ENCODE measurements at regions not wholly inside any gene's neighbourhood (a gene's known extent, or its start where the extent isn't known, plus 50 kb on each side); places are given as distances from the start of the nearest gene placed in this dataset.

GRCh38 chr2:153043385-153043784, 325.0 kb downstream of the ARL6IP6 start:
- no peaks in the 10 kb centered on the region for H3K9me3 ChIP-seq (ENCODE audit: insufficient read depth, low read length, severe bottlenecking)
- no peak overlapping the region for H2AFZ ChIP-seq (ENCODE audit: low read depth, low read length)
- H3K4me3 ChIP-seq (ENCODE audit: low read depth in 1 of 2, low read length in 2 of 2): no peak overlapping the region
- TF ChIP-seq EZH2 (IDR thresholded peaks at IDR 0.05; ENCODE audit: borderline replicate concordance, low read depth, low read length, severe bottlenecking) (no peak), CTCF (IDR thresholded peaks at IDR 0.05; ENCODE audit: borderline replicate concordance, extremely low read depth, low read length, poor library complexity, severe bottlenecking) (no peak)
- no peak for ATAC-seq (ENCODE audit: insufficient read depth, low read depth)
- no peaks in the 10 kb centered on the region for H3K27me3 ChIP-seq (ENCODE audit: insufficient read depth, low read length, poor library complexity)
- H4K20me1 ChIP-seq (ENCODE audit: insufficient read depth, low read length): no peaks in the 10 kb centered on the region
- no peaks in the 10 kb centered on the region for H3K79me2 ChIP-seq (ENCODE audit: insufficient read depth, low read length)
- DNase-seq: no peak
- H3K4me1 ChIP-seq (ENCODE audit: insufficient read depth, low read length): no peaks in the 10 kb centered on the region
- H3K4me2 ChIP-seq (ENCODE audit: insufficient read depth, low read length): no peak overlapping the region
- no peaks in the 10 kb centered on the region for H3K36me3 ChIP-seq (ENCODE audit: insufficient read depth, low read length)
- H3K27ac ChIP-seq (ENCODE audit: low read length): no peak overlapping the region
- H3K9ac ChIP-seq (ENCODE audit: low read depth, low read length): no peak overlapping the region

GRCh38 chr2:153028626-153029025, 310.2 kb downstream of the ARL6IP6 start:
- Histone ChIP-seq H2AFZ (ENCODE audit: low read depth, low read length) (no peak overlapping the region), H3K9me3 (ENCODE audit: insufficient read depth, low read length, severe bottlenecking) (no peaks in the 10 kb centered on the region), H3K9ac (ENCODE audit: low read depth, low read length) (no peak overlapping the region), H3K79me2 (ENCODE audit: insufficient read depth, low read length) (no peaks in the 10 kb centered on the region), H3K4me1 (ENCODE audit: insufficient read depth, low read length) (no peaks in the 10 kb centered on the region), H3K4me2 (ENCODE audit: insufficient read depth, low read length) (no peak overlapping the region), H3K27ac (ENCODE audit: low read length) (no peak overlapping the region), H4K20me1 (ENCODE audit: insufficient read depth, low read length) (no peaks in the 10 kb centered on the region), H3K36me3 (ENCODE audit: insufficient read depth, low read length) (no peaks in the 10 kb centered on the region), H3K27me3 (ENCODE audit: insufficient read depth, low read length, poor library complexity) (no peaks in the 10 kb centered on the region), H3K4me3 (ENCODE audit: low read depth in 1 of 2, low read length in 2 of 2) (no peak overlapping the region)
- no peak for DNase-seq
- no peak for ATAC-seq (ENCODE audit: insufficient read depth, low read depth)
- TF ChIP-seq EZH2 (IDR thresholded peaks at IDR 0.05; ENCODE audit: borderline replicate concordance, low read depth, low read length, severe bottlenecking): no peak
- no peak for TF ChIP-seq CTCF (IDR thresholded peaks at IDR 0.05; ENCODE audit: borderline replicate concordance, extremely low read depth, low read length, poor library complexity, severe bottlenecking)

- H3K9ac ChIP-seq (ENCODE audit: low read depth, low read length): no peak overlapping the region
- H3K4me3 ChIP-seq (ENCODE audit: low read depth in 1 of 2, low read length in 2 of 2): no peak overlapping the region
- no peaks in the 10 kb centered on the region for H3K9me3 ChIP-seq (ENCODE audit: insufficient read depth, low read length, severe bottlenecking)
- H3K4me1 ChIP-seq (ENCODE audit: insufficient read depth, low read length): no peaks in the 10 kb centered on the region
- no peaks in the 10 kb centered on the region for H4K20me1 ChIP-seq (ENCODE audit: insufficient read depth, low read length)
- no peaks in the 10 kb centered on the region for H3K79me2 ChIP-seq (ENCODE audit: insufficient read depth, low read length)
- H3K36me3 ChIP-seq (ENCODE audit: insufficient read depth, low read length): no peaks in the 10 kb centered on the region
- TF ChIP-seq CTCF (IDR thresholded peaks at IDR 0.05; ENCODE audit: borderline replicate concordance, extremely low read depth, low read length, poor library complexity, severe bottlenecking): no peak
- TF ChIP-seq EZH2 (IDR thresholded peaks at IDR 0.05; ENCODE audit: borderline replicate concordance, low read depth, low read length, severe bottlenecking): no peak
- no peak for DNase-seq
- no peak overlapping the region for H3K4me2 ChIP-seq (ENCODE audit: insufficient read depth, low read length)
- no peak overlapping the region for H3K27ac ChIP-seq (ENCODE audit: low read length)
- no peaks in the 10 kb centered on the region for H3K27me3 ChIP-seq (ENCODE audit: insufficient read depth, low read length, poor library complexity)
- ATAC-seq (ENCODE audit: insufficient read depth, low read depth): no peak
- no peak overlapping the region for H2AFZ ChIP-seq (ENCODE audit: low read depth, low read length)
These were observed 309.1 kb downstream of the ARL6IP6 start for GRCh38 chr2:153027533-153027932.

- Histone ChIP-seq H3K9me3 (ENCODE audit: insufficient read depth, low read length, severe bottlenecking) (peaks cover 4% of the 10 kb centered on the region), H3K27me3 (ENCODE audit: insufficient read depth, low read length, poor library complexity) (no peaks in the 10 kb centered on the region), H3K4me2 (ENCODE audit: insufficient read depth, low read length) (no peak overlapping the region), H3K9ac (ENCODE audit: low read depth, low read length) (no peak overlapping the region), H3K4me1 (ENCODE audit: insufficient read depth, low read length) (no peaks in the 10 kb centered on the region), H3K27ac (ENCODE audit: low read length) (no peak overlapping the region), H3K4me3 (ENCODE audit: low read depth in 1 of 2, low read length in 2 of 2) (no peak overlapping the region), H3K36me3 (ENCODE audit: insufficient read depth, low read length) (no peaks in the 10 kb centered on the region), H3K79me2 (ENCODE audit: insufficient read depth, low read length) (no peaks in the 10 kb centered on the region), H4K20me1 (ENCODE audit: insufficient read depth, low read length) (no peaks in the 10 kb centered on the region), H2AFZ (ENCODE audit: low read depth, low read length) (no peak overlapping the region)
- DNase-seq (no peak), ATAC-seq (ENCODE audit: insufficient read depth, low read depth) (no peak)
- TF ChIP-seq CTCF (IDR thresholded peaks at IDR 0.05; ENCODE audit: borderline replicate concordance, extremely low read depth, low read length, poor library complexity, severe bottlenecking) (no peak), EZH2 (IDR thresholded peaks at IDR 0.05; ENCODE audit: borderline replicate concordance, low read depth, low read length, severe bottlenecking) (no peak)
These were observed 301.8 kb downstream of the ARL6IP6 start for GRCh38 chr2:153020201-153020600.

Measured in DND-41 (cell line).